Left colon (tissue), 2 donors: ENCODE measurements at regions not wholly inside any gene's neighbourhood (a gene's known extent, or its start where the extent isn't known, plus 50 kb on each side); places are given as distances from the start of the nearest gene placed in this dataset.
"Not testable (repeated sequence)": the region's sequence is repeated elsewhere in the genome, so short reads cannot be mapped to it uniquely, and the experiment has no call there.

Experiments used
- ATAC-seq: fragments of 200-7000 bp; cut with Tn5 transposase; one replicate; pipeline ENCODE4 v1.9.1; 2020; ENCODE audit warnings: mild to moderate bottlenecking, moderate library complexity
- DNase-seq, 2 donors: peaks; one replicate each; pipeline ENCODE4 v3.0.0-alpha.2; 2020
- intact Hi-C, 2 donors: fragments of 100-400 bp; cut with DNase I in 1 of 2; cut with micrococcal nuclease in 1 of 2; formaldehyde crosslinking; loops; one replicate each; pipeline versions ENCODE4 v1.11.2 to v1.14.0; 2022; cut with DNase I, micrococcal nuclease
- donor health status: DM: no; HTN: no; CAD: no.
- donor health status: DM: yes; HTN: yes; CAD: no.

- ATAC-seq (no peak), DNase-seq (no peak)
- intact Hi-C loops, result no loop called here
Measured at GRCh38 chr16:47939680-47940079, 216.1 kb downstream of the ABCC12 start.

GRCh38 chr16:47938272-47938671, 217.5 kb downstream of the ABCC12 start:
- no peak for ATAC-seq
- intact Hi-C loops, result no loop called here
- DNase-seq, result no peak

- intact Hi-C loops, result no loop called here
- no peak for ATAC-seq
- peak in 1 of 2 donors; percentile 5 for DNase-seq
Measured at GRCh38 chr16:47928008-47928407, 227.8 kb downstream of the ABCC12 start.

- intact Hi-C loops, result no loop called here
- ATAC-seq, result no peak
- no peak for DNase-seq
Measured at GRCh38 chr16:47927330-47927729, 228.5 kb downstream of the ABCC12 start.

- ATAC-seq, result no peak
- intact Hi-C loops, result no loop called here
- DNase-seq, result no peak
Measured at GRCh38 chr16:47925811-47926460, 229.9 kb downstream of the ABCC12 start.

DNA sequence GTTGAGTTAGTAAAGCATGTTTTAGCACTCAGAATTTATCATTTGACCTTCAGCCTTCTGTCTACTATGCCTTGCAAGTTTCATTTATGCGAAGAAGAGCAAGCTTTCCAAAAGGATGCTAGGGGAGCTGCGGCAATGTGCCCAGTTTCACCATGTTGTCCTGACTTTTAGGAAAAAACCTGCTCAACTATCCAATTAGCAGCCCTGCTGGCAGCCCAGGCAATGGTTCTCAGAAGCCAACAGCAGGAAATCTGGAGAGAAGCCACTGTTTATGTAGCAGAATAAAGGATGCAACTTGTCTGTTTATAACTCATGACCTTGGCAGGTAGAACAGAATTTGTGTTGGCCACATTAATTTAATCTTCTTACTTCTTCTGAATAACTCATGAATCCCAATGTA, 230.8 kb downstream of the ABCC12 start:
- ATAC-seq (no peak), DNase-seq (no peak)
- intact Hi-C loops, result no loop called here

DNA sequence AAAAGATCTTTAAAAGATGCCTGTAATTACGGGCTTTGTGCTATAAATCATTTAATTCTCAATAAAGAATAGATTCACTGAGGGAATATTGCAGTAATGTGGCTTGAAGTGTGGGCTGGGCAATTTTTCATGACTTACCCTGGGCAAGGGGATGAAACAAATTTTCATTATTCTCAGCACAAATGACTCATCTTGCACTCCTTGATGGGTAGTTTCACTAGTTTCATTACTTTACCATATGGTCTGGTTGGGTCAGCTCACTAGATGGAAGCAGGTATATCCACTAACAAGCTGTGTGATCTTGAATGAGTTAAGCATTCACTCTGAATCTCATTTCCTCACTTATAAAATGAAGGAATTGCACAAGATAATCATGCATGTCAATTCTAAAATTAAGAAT, 234.3 kb downstream of the ABCC12 start:
- no peak for ATAC-seq
- no peak for DNase-seq
- intact Hi-C loops, result no loop called here

GRCh38 chr16:47920709-47921108, 235.1 kb downstream of the ABCC12 start:
- intact Hi-C loops, result no loop called here
- ATAC-seq (peak; percentile 62), DNase-seq (no peak)

DNA sequence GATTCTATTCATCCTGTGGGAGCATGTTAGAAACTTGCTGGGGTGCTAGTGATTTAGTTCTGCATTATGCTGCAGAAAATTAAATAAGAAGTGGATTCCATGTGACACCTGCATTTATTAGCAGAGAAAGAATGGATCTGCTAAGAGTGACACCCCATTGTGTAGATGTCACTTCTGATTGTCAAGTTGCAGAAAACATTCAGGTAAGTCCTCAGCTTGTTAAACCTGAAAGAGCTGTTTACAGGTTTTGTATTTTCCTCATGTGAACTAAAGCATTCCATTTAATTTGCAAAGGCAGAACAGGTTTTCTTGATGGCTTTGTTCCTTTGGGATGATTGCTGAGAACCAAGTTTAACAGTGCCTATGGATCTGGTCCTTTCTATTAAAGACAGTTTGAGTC, 238.7 kb downstream of the ABCC12 start:
- DNase-seq (no peak), ATAC-seq (no peak)
- intact Hi-C loops, result no loop called here

DNA sequence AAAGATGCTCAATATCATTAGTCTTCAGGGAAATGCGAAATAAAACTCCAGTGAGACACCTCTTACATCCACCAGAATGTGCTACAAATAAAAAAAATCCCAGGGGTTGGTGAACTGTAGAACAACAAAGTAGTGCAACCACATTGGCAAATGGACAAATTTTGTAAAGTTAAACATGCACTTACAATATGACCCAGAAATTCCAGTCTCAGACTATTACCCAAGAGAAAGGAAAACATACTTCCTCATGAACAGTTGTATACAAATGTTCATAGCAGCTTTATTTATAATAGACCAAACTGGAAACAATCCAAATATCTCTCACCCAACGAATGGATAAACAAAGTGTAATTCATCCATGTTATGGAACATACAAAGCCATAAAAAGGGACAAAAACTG, 239.5 kb downstream of the ABCC12 start:
- ATAC-seq (no peak), DNase-seq (no peak)
- intact Hi-C loops, result no loop called here

GRCh38 chr16:47907109-47907508, 248.7 kb downstream of the ABCC12 start:
- DNase-seq (no peak), ATAC-seq (no peak)
- intact Hi-C loops, result no loop called here

- DNase-seq (no peak), ATAC-seq (no peak)
- intact Hi-C loops, result no loop called here
Measured at GRCh38 chr16:47905771-47906170, 250.0 kb downstream of the ABCC12 start.

GRCh38 chr16:47904691-47905090, 251.1 kb downstream of the ABCC12 start:
- intact Hi-C loops, result no loop called here
- DNase-seq (no peak), ATAC-seq (no peak)

DNA sequence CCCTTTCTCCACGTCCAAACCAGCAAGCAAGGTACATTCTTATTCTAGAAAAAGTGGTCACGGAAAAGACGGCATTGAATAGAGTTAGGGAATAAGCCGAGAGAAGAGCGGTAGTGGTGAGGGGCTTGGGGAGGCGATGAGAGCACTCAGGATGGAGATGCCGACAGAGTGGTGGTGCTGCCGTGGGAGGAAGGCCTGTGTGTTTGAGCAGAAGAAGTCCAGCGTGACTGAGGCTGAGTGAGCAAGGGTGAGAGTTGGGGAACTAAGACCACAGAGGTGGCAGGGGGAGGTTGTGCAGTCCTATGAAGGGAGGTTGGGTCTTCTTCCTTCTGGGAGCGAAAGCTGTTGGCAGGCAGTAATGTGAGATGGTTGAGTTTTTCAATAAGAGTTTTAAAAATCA, 252.3 kb downstream of the ABCC12 start:
- ATAC-seq (no peak), DNase-seq (no peak)
- intact Hi-C loops, result no loop called here

DNA sequence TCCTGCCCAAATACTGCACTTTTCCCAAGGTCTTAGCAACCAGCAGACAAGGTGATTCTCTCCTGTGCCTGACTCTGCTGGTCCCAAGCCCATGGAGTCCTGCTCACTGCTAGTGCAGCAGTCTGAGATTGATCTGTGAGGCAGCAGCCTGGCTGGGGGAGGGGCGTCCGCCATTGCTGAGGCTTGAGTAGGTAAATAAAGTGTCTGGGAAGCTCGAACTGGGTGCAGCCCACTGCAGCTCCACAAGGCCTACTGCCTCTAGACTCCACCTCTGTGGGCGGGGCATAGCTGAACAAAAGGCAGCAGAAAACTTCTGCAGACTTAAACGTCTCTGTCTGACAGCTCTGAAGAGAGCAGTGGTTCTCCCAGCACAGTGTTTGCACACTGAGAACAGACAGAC, 258.7 kb downstream of the ABCC12 start:
- ATAC-seq, intact Hi-C loops: not testable (repeated sequence)
- DNase-seq, result peak in 1 of 2 donors; percentile 23

- intact Hi-C loops, result no loop called here
- ATAC-seq (no peak), DNase-seq (no peak)
Measured at GRCh38 chr16:47895146-47895545, 260.6 kb downstream of the ABCC12 start.

DNA sequence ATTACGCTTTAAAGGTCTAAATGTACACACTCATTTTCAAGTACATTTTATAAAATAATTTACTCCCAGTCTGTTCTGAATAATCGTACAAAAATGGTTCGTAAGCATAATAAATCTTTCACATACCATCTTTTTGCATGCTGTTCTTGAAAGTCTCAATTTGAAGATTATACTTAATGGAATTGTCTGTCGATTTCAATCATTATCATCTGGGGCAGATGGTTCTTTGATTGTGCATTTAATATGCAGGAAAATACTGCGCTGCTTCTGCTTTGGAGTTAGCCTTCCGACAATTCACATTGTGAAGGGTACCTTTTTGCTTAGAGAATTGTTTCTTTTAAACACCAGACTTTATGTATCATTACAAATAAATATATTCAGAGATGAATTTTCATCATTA, 262.8 kb downstream of the ABCC12 start:
- DNase-seq, result no peak
- intact Hi-C loops, result no loop called here
- no peak for ATAC-seq

DNA sequence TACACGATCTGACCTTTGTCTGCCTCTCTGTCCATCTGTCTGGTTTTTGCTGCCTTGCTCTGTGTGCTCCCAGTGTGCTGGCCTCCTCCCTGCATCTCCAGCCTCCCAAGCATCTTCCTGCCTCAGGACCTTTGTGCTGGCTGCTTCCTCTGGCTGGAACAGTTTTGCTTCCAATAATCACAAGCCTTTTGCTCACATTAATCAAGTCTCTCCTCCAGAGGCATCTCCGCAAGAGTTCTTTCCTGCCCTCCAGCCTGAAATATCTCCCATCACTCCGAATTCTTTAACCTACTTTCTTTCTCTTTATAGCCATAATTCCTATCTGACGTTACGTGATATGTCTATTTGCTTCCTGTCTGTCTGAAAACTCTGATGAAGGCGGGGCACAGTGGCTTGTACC, 267.1 kb downstream of the ABCC12 start:
- intact Hi-C loops, result no loop called here
- DNase-seq (no peak), ATAC-seq (no peak)

DNA sequence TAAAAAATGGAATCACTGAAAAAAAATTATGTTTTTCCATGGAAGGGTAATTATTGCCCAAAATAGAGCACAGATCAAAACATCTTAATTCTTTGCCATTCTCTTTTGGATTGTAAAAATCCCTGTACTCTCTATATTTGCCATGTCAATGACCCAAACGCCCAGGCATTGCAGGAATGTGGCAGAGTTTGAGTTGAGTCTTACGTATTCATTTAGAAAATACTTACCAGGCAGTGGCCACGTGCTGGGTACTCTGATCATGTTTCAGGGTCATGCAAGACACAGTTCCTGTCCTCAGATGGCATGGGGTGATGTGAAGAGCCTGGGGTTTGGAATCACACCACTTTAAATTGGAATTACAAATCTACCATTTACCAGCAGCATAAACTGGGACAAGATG, 267.7 kb downstream of the ABCC12 start:
- intact Hi-C loops, result no loop called here
- DNase-seq, result no peak
- no peak for ATAC-seq

DNA sequence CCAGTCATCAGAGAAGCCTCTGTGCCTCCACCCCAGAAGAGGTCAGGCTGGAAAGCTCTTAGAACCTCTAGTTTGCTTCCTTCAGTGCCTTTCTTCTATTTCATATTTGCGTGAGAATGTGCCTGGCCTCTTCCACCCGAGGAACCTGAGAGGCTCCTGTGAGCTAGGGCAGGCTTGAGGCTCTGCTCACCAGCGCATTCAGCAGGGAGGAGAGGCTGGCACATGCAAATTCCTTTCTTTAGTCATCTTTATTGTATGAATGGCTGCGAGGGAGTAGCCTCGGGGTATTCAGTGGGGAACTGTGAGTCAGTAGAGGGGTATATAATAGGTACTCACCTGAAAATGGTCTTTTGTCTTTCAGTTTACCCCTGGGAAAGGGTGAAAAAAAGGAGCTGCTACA, 268.3 kb downstream of the ABCC12 start:
- no peak for DNase-seq
- ATAC-seq, result no peak

DNA sequence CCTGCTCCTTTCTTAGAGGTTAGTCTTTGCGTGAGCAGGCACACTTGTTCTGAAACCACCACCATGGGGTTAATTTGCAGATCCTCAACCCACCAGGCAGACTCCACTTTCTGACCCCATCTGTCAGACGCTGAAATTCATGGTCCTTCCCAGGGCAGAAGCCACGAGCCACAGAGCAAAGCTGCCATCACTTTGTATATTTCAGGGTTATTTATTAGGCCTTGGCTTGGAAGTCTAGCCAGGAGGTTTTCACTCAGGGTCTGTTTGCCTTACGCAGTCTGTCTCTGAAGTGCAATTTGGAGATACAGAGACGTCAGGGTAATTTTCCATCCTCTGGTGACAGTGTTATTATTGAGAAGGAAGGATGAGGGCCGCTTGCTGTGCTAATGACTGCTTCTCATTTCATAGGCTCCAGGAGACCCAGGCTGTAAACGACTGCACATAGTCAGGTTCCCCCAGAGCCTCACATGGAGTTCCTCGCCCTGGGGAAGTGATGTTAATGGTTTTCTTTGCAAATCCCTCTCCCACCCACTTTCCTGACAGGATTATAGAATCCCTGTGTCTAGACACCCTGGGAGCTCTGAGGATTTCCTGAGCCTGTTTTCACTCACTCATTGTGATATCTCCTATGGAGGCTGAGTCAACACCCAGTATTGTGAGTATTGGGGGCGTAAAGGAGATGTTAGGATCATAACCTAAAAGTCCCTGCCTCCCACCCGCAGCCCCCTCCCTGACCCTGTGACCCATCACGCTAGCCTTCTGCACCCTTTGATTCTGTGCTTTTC, 269.0 kb downstream of the ABCC12 start:
- ATAC-seq, result no peak
- no peak for DNase-seq
- intact Hi-C loops, result no loop called here

More for the DNA sequence above, 268.3 kb downstream of the ABCC12 start:
- intact Hi-C loops, result no loop called here
